ENCODE measurements at regions not wholly inside any gene's neighbourhood (a gene's known extent, or its start where the extent isn't known, plus 50 kb on each side); places are given as distances from the start of the nearest gene placed in this dataset.

DNA sequence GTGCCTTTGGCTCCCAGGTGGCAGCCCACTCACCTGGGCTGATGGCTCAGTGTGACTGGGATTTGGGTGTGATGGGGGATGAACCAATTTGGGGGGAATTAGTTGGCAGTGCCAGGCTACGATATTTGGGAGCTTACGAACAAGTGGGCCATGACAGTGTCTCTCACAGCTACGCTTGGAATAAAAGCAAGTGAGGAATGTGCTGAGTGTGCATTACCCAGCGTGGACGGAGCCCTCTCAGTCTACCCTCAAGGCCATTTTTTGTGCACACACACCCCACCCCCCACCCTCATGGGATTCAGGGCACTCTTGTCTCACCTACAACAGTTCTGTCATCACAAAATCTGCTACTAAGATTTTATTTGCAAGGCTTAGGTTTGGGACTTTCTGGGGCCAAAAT lies 329.1 kb downstream of the NDFIP2 start:
- WGBS, 2 donors (ENCODE audit: low coverage in 1 of 2), result 90% methylated on average over 3 of the region's 5 CpGs; no CpG with 5 or more reads in 1 of the 2 donors
- H3K27ac ChIP-seq, result no peak overlapping the region
- no peak overlapping the region for H3K4me3 ChIP-seq
- H3K4me1 ChIP-seq, result no peaks in the 10 kb centered on the region
- H3K9me3 ChIP-seq, result no peaks in the 10 kb centered on the region
- no peaks in the 10 kb centered on the region for H3K27me3 ChIP-seq
- TF ChIP-seq POLR2A (IDR thresholded peaks at IDR 0.05), result no peak
- no peak for TF ChIP-seq POLR2AphosphoS5 (IDR thresholded peaks at IDR 0.05)
- no peaks in the 10 kb centered on the region for H3K36me3 ChIP-seq
- ATAC-seq, result no peak

GRCh38 chr13:79808475-79808874 lies 327.5 kb downstream of the NDFIP2 start:
- TF ChIP-seq EP300 (IDR thresholded peaks at IDR 0.05) (no peak), POLR2A (IDR thresholded peaks at IDR 0.05) (no peak), POLR2AphosphoS5 (IDR thresholded peaks at IDR 0.05) (no peak)
- TF ChIP-seq, protein P1, sequence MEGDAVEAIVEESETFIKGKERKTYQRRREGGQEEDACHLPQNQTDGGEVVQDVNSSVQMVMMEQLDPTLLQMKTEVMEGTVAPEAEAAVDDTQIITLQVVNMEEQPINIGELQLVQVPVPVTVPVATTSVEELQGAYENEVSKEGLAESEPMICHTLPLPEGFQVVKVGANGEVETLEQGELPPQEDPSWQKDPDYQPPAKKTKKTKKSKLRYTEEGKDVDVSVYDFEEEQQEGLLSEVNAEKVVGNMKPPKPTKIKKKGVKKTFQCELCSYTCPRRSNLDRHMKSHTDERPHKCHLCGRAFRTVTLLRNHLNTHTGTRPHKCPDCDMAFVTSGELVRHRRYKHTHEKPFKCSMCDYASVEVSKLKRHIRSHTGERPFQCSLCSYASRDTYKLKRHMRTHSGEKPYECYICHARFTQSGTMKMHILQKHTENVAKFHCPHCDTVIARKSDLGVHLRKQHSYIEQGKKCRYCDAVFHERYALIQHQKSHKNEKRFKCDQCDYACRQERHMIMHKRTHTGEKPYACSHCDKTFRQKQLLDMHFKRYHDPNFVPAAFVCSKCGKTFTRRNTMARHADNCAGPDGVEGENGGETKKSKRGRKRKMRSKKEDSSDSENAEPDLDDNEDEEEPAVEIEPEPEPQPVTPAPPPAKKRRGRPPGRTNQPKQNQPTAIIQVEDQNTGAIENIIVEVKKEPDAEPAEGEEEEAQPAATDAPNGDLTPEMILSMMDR (IDR thresholded peaks at IDR 0.05), result no peak
- 80% methylated on average over 1 of the region's 3 CpGs; no CpG with 5 or more reads in 1 of the 2 donors for WGBS, 2 donors (ENCODE audit: low coverage in 1 of 2)
- Histone ChIP-seq H3K36me3 (no peaks in the 10 kb centered on the region), H3K4me3 (no peak overlapping the region), H3K27ac (no peak overlapping the region), H3K4me1 (no peaks in the 10 kb centered on the region), H3K27me3 (no peaks in the 10 kb centered on the region), H3K9me3 (no peaks in the 10 kb centered on the region)
- ATAC-seq, result no peak

GRCh38 chr13:79807554-79807953 lies 326.6 kb downstream of the NDFIP2 start:
- H3K9me3 ChIP-seq, result no peaks in the 10 kb centered on the region
- ATAC-seq, result no peak
- H3K27ac ChIP-seq, result no peak overlapping the region
- H3K4me1 ChIP-seq, result no peaks in the 10 kb centered on the region
- no peak overlapping the region for H3K4me3 ChIP-seq
- WGBS, 2 donors (ENCODE audit: low coverage in 1 of 2), result no CpG with 5 or more reads among the region's 5 CpGs
- TF ChIP-seq POLR2A (IDR thresholded peaks at IDR 0.05) (no peak), POLR2AphosphoS5 (IDR thresholded peaks at IDR 0.05) (no peak), EP300 (IDR thresholded peaks at IDR 0.05) (no peak)
- TF ChIP-seq, protein P1 (IDR thresholded peaks at IDR 0.05), result no peak
- no peaks in the 10 kb centered on the region for H3K36me3 ChIP-seq
- no peaks in the 10 kb centered on the region for H3K27me3 ChIP-seq

DNA sequence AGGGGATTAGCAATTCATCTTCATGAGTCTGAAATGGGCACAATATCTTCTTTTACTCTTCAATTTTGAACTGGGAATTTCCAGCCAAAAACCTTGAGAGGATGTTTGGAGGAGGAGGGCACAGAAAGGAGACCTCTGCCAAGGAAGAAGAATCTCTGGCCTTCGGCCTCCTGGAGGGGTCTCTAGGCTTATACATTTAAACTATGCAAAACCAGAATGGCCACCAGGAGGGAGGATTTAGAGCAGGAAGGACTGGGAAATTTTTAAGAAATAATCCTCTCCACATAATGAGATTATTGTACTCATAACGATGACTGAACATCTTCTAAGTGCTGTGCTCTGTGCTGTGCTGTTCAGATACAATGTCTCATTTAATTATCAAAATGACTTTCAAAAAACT lies 325.9 kb downstream of the NDFIP2 start:
- TF ChIP-seq POLR2A (IDR thresholded peaks at IDR 0.05) (no peak), EP300 (IDR thresholded peaks at IDR 0.05) (no peak), POLR2AphosphoS5 (IDR thresholded peaks at IDR 0.05) (no peak)
- TF ChIP-seq, protein P1 (IDR thresholded peaks at IDR 0.05), result no peak
- ATAC-seq, result no peak
- H3K36me3 ChIP-seq, result no peaks in the 10 kb centered on the region
- WGBS, 2 donors (ENCODE audit: low coverage in 1 of 2), result 86 to 88% methylated on average over 2 of the region's 2 CpGs
- no peaks in the 10 kb centered on the region for H3K27me3 ChIP-seq
- no peak overlapping the region for H3K27ac ChIP-seq
- H3K4me1 ChIP-seq, result no peaks in the 10 kb centered on the region
- no peaks in the 10 kb centered on the region for H3K9me3 ChIP-seq
- H3K4me3 ChIP-seq, result no peak overlapping the region

DNA sequence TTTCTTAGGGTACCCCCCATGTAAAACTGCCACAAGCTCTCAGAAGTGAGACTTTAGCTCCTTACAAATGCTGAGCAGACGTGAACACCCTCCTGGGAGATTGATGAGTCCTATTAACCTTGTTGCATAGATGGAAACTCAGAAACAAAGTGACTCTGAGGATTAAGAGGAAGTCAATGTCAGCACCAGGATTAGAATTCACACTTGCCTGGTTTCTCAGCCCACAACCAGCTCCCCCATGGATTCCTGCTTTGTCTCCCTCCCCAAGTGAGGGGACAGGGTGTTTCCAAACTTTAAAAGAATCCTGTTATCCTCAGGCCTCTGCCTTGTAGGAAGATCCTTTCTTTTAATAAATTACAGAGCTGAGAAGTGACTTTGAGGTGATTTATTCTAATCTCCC lies 324.4 kb downstream of the NDFIP2 start:
- Histone ChIP-seq H3K4me3 (no peak overlapping the region), H3K36me3 (no peaks in the 10 kb centered on the region), H3K27ac (no peak overlapping the region), H3K9me3 (no peaks in the 10 kb centered on the region), H3K27me3 (no peaks in the 10 kb centered on the region), H3K4me1 (no peaks in the 10 kb centered on the region)
- no peak for ATAC-seq
- 100% methylated on average over 1 of the region's 1 CpG; no CpG with 5 or more reads in 1 of the 2 donors for WGBS, 2 donors (ENCODE audit: low coverage in 1 of 2)
- TF ChIP-seq, protein P1 (IDR thresholded peaks at IDR 0.05), result no peak
- TF ChIP-seq POLR2AphosphoS5 (IDR thresholded peaks at IDR 0.05), result no peak
- no peak for TF ChIP-seq EP300 (IDR thresholded peaks at IDR 0.05)
- no peak for TF ChIP-seq POLR2A (IDR thresholded peaks at IDR 0.05)

Data from gastroesophageal sphincter (tissue), 4 donors.